Fibroblast of lung (primary cell): ENCODE measurements at regions not wholly inside any gene's neighbourhood (a gene's known extent, or its start where the extent isn't known, plus 50 kb on each side); places are given as distances from the start of the nearest gene placed in this dataset.

ENCODE experiments used
- DNase-seq, 2 donors: peaks; one replicate each; pipeline versions ENCODE4 v3.0.0 to v3.0.0-alpha.2; 2010; ENCODE audit warnings: low read depth in 2 of 2
- H2AFZ ChIP-seq: 2 replicates; pipeline ENCODE4 v1.5.1; 2012; ENCODE audit warnings: low read length, control low read depth, inconsistent platforms
- H3K27ac ChIP-seq: 2 replicates; pipeline ENCODE4 v1.5.1; 2011; ENCODE audit warnings: low read length, control low read depth; ENCODE audit not compliant: insufficient read depth
- H3K27me3 ChIP-seq: 2 replicates; pipeline ENCODE4 v1.5.1; 2011; ENCODE audit warnings: mild to moderate bottlenecking, low read length; ENCODE audit not compliant: control insufficient read depth, insufficient read depth
- H3K36me3 ChIP-seq: 2 replicates; pipeline ENCODE4 v1.5.1; 2011; ENCODE audit warnings: low read length; ENCODE audit not compliant: control insufficient read depth, insufficient read depth
- H3K4me1 ChIP-seq: 2 replicates; pipeline ENCODE4 v1.5.1; 2011; ENCODE audit warnings: low read length; ENCODE audit not compliant: control insufficient read depth, insufficient read depth; ENCODE audit errors: extremely low read depth
- H3K4me2 ChIP-seq: 2 replicates; pipeline ENCODE4 v1.5.1; 2011; ENCODE audit warnings: low read length, control low read depth; ENCODE audit not compliant: insufficient read depth; ENCODE audit errors: extremely low read depth
- H3K4me3 ChIP-seq, 4 experiments: fragments of 200-600 bp in 1 of 4; sonication (generic) in 1 of 4; replicated peaks in 1 of 4; 2 replicates each; pipeline ENCODE4 v1.5.1; 2011 to 2016; ENCODE audit warnings: low read length in 4 of 4, low read depth in 3 of 4, mild to moderate bottlenecking in 3 of 4, control low read depth in 2 of 4, inconsistent platforms in 1 of 4, mixed read lengths in 1 of 4; ENCODE audit not compliant: insufficient read depth in 1 of 4; ENCODE audit errors: control extremely low read depth in 1 of 4
- H3K79me2 ChIP-seq: 2 replicates; pipeline ENCODE4 v1.5.1; 2012; ENCODE audit warnings: mild to moderate bottlenecking, low read length, inconsistent platforms; ENCODE audit not compliant: control insufficient read depth, insufficient read depth
- H3K9ac ChIP-seq: 2 replicates; pipeline ENCODE4 v1.5.1; 2011; ENCODE audit warnings: mild to moderate bottlenecking, low read length, control low read depth; ENCODE audit not compliant: insufficient read depth
- H3K9me3 ChIP-seq: 2 replicates; pipeline ENCODE4 v1.5.1; 2012; ENCODE audit warnings: low read depth, low read length; ENCODE audit not compliant: control insufficient read depth, insufficient read depth
- H4K20me1 ChIP-seq: 2 replicates; pipeline ENCODE4 v1.5.1; 2011; ENCODE audit warnings: low read length; ENCODE audit not compliant: control insufficient read depth, insufficient read depth; ENCODE audit errors: extremely low read depth
- EZH2 ChIP-seq: IDR thresholded peaks from 2 replicates; pipeline ENCODE4 v1.5.1; 2012; ENCODE audit warnings: low read length, control low read depth, mild to moderate bottlenecking; ENCODE audit errors: missing control alignments
- TF ChIP-seq, protein P1 (sequence below), 2 donors: IDR thresholded peaks in 1 of 2; conservative IDR thresholded peaks in 1 of 2; 1 replicate in 1 of 2; 2 replicates in 1 of 2; pipeline ENCODE4 v1.5.1; 2011 to 2012; ENCODE audit warnings: low read length in 2 of 2, control low read depth in 1 of 2, inconsistent platforms in 1 of 2, low read depth in 1 of 2, mild to moderate bottlenecking in 1 of 2

DNA sequence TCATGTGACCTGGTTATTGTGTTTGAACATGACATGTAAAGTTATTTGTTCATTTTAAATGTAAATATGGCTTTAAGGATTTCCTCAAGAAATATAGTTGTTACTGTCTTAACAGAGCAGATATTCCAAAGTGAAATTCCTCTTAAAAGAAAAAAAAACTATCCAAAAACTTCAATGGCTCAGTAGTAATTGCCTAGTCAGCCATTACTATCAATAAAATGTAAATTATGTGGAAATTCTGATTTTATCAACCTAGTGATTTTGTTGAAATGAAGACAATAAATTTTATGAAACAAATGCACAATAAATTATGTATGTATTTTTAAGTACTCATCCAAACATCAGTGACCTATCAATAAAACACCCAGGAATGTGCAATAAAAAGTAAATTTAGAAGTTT lies 463.3 kb downstream of the TENT5A start:
- no peaks in the 10 kb centered on the region for H3K27me3 ChIP-seq
- H3K79me2 ChIP-seq, result no peaks in the 10 kb centered on the region
- H4K20me1 ChIP-seq, result no peaks in the 10 kb centered on the region
- no peaks in the 10 kb centered on the region for H3K9me3 ChIP-seq
- H3K4me3 ChIP-seq, result no peak overlapping the region
- no peak overlapping the region for H3K9ac ChIP-seq
- H3K4me2 ChIP-seq, result no peak overlapping the region
- H2AFZ ChIP-seq, result no peak overlapping the region
- TF ChIP-seq, protein P1, sequence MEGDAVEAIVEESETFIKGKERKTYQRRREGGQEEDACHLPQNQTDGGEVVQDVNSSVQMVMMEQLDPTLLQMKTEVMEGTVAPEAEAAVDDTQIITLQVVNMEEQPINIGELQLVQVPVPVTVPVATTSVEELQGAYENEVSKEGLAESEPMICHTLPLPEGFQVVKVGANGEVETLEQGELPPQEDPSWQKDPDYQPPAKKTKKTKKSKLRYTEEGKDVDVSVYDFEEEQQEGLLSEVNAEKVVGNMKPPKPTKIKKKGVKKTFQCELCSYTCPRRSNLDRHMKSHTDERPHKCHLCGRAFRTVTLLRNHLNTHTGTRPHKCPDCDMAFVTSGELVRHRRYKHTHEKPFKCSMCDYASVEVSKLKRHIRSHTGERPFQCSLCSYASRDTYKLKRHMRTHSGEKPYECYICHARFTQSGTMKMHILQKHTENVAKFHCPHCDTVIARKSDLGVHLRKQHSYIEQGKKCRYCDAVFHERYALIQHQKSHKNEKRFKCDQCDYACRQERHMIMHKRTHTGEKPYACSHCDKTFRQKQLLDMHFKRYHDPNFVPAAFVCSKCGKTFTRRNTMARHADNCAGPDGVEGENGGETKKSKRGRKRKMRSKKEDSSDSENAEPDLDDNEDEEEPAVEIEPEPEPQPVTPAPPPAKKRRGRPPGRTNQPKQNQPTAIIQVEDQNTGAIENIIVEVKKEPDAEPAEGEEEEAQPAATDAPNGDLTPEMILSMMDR (conservative IDR thresholded peaks at IDR 0.05 in 1 of 2, IDR thresholded peaks at IDR 0.05 in 1 of 2; ENCODE audit: low read depth in 1 of 2, low read length in 2 of 2), result no peak
- TF ChIP-seq EZH2, result no peak
- no peaks in the 10 kb centered on the region for H3K4me1 ChIP-seq
- no peaks in the 10 kb centered on the region for H3K36me3 ChIP-seq
- no peak for DNase-seq
- no peak overlapping the region for H3K27ac ChIP-seq

DNA sequence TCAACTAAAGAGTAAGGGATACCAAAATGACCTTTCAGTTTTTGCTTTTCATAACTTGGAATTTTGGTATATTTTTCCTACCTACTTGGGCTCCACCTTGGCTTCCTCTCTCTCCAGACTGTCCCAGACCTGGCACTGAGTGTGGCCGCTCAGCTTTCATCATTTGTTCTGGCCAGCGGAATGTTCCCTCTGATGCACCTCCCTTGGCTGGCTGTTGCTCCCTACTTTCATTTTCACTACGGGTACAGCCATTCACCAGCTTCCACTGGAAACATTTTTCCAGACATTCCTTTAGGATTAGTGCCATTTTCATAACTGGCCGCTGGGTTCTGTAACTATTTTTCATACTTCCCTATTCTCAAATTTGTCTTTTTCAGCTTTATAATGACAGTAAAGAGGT lies 487.4 kb downstream of the TENT5A start:
- H3K4me3 ChIP-seq, result peak overlapping the region; percentile 19 to 52 (median 28)
- H3K27me3 ChIP-seq, result no peaks in the 10 kb centered on the region
- peak; percentile 34 to 62 for DNase-seq
- H3K9me3 ChIP-seq, result no peaks in the 10 kb centered on the region
- H2AFZ ChIP-seq, result peak overlapping the region; percentile 73
- TF ChIP-seq, protein P1 (conservative IDR thresholded peaks at IDR 0.05 in 1 of 2, IDR thresholded peaks at IDR 0.05 in 1 of 2; ENCODE audit: low read depth in 1 of 2, low read length in 2 of 2), result no peak
- no peak for TF ChIP-seq EZH2
- H4K20me1 ChIP-seq, result no peaks in the 10 kb centered on the region
- H3K27ac ChIP-seq, result peak overlapping the region; percentile 13
- no peaks in the 10 kb centered on the region for H3K4me1 ChIP-seq
- H3K9ac ChIP-seq, result no peak overlapping the region
- no peaks in the 10 kb centered on the region for H3K79me2 ChIP-seq
- H3K4me2 ChIP-seq, result peak overlapping the region; percentile 58
- H3K36me3 ChIP-seq, result no peaks in the 10 kb centered on the region

GRCh38 chr6:81263531-81264168 lies 488.8 kb downstream of the TENT5A start:
- TF ChIP-seq EZH2, result no peak
- TF ChIP-seq, protein P1 (conservative IDR thresholded peaks at IDR 0.05 in 1 of 2, IDR thresholded peaks at IDR 0.05 in 1 of 2; ENCODE audit: low read depth in 1 of 2, low read length in 2 of 2), result no peak
- no peak overlapping the region for H2AFZ ChIP-seq
- no peaks in the 10 kb centered on the region for H3K79me2 ChIP-seq
- no peak overlapping the region for H3K4me2 ChIP-seq
- no peaks in the 10 kb centered on the region for H3K27me3 ChIP-seq
- no peaks in the 10 kb centered on the region for H3K4me1 ChIP-seq
- no peaks in the 10 kb centered on the region for H3K9me3 ChIP-seq
- H3K4me3 ChIP-seq, result no peak overlapping the region
- H3K9ac ChIP-seq, result no peak overlapping the region
- no peak overlapping the region for H3K27ac ChIP-seq
- no peaks in the 10 kb centered on the region for H4K20me1 ChIP-seq
- H3K36me3 ChIP-seq, result no peaks in the 10 kb centered on the region
- DNase-seq, result no peak
